HG03442 (cell line): ENCODE measurements at regions not wholly inside any gene's neighbourhood (a gene's known extent, or its start where the extent isn't known, plus 50 kb on each side); places are given as distances from the start of the nearest gene placed in this dataset.

Experiments
- ATAC-seq: cut with Tn5 transposase; IDR thresholded peaks from one replicate; pipeline ENCODE4 v1.9.1; 2021; ENCODE audit warnings: mild to moderate bottlenecking, moderate library complexity; ENCODE audit not compliant: unreplicated experiment

DNA sequence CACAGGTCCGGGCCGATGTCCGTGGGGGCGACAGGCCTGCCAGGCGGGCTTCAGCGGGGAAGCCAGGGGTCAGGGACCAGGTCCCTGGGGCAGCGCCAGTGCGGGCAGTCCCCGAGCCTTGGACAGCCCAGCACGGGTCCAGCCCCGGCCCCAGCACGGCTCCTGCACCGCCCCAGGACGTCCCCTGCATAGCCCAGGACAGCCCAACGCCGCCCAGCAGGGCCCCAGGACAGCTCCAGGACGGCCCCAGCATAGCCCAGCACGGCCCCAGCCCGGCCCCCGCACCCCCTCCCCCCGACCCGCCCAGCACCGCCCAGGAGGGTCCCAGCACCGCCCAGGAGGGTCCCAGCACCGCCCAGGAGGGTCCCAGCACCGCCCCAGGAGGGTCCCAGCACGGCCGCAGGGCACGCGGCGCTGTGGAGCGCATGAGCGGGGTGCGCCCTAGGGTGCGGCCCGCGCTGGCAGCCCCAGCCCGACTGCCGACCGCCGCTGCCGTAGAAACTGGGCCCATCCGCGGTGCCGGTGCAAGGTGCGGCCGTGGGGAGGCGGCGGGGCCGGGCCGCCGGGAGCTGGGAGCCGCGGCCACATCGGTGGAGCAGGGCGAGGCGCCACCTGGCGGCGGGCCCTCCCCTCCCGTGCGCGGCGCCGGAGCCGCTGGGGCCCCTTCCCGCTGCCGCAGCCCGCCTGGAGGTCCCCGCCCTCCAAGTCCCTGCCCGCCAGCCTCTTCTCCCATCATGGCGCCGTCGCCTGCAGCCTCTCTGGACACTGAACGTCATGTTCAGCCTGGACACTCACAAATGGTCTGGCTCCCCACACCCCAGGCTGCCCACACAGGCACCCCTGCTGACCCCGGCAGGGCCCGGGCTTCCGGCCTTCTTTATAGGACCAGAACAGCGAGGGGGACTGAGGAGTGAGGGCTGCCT lies 106.8 kb upstream of the NKX1-1 start:
- no peak for ATAC-seq

DNA sequence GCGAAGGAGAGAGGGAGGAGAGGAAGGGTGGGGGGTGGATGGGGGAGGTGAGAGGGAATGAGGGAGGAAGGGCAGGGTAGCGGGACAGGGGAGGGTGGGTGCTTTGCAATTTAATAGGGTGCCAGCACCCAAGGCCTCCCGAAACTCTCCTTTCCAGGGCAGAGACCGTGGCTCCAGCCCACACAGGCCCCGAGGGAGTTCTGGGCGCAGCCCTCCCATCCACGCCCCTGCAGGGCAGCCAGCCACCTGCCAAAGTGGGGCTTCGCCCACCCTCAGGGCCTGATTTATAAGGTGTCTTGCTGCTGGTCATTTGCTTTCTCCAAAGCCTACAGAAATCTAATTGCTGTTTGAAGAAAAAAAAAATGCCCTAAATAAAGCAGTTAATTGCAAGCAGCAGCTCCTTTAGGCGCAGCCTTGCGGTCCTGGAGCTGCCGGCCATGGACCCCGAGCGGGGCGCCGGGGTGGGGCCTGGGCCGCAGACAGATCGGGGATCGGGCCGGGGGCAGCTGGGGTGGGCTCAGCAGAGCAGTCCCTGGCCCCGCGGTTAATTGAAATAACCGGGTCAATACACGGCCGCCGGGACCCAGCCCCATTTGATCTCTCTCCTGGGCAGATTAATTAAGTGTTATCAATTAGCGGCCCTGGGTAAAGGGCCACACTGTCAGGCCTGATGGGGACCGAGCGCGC lies 106.0 kb upstream of the NKX1-1 start:
- no peak for ATAC-seq

DNA sequence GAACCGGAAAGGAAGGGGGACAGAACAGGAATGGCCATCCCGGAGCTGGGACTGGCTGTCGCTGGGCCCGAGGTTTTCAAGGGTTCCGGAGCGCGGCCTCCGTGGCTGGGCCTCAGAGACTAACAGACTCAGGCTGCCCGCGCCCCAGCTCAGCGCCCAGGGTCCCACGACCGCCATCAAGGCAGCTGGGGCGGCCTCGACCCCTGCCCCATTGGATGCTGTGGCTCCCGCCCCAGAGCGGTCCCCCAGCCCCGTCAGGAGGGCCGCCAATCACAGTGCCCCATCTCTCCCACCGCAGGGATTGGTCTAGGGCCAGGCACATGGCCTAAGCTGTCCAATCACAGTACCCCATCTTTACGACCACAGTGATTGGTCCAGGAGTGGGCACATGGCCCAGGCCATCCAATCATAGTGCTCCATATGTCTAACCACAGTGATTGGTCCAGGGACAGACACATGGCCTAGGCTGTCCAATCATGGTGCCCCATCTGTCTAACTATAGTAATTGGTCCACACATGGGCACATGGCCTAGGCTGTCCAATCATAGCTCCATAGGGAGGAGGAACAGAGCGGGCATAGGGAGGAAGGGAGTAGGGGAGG lies 105.3 kb upstream of the NKX1-1 start:
- no peak for ATAC-seq

DNA sequence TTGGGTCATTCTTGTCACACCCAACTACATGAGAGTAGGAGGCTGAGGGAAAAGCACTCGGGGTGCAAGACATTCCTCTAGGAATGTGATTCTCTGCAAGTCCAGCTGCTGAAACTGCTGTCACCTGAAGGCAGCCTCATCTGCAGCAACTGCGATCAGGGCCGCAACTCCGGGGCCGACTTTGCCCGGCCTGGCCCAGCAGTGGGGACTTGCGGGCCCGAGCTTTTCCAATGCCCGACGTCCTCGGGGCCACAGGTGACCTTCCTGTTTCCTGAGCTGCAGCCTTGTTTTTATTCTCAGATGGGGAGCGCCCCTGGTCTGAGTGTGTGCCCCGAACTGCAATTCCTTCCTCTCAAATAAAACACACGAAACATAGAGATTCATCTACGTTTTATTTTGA lies 104.7 kb upstream of the NKX1-1 start:
- ATAC-seq: no peak

DNA sequence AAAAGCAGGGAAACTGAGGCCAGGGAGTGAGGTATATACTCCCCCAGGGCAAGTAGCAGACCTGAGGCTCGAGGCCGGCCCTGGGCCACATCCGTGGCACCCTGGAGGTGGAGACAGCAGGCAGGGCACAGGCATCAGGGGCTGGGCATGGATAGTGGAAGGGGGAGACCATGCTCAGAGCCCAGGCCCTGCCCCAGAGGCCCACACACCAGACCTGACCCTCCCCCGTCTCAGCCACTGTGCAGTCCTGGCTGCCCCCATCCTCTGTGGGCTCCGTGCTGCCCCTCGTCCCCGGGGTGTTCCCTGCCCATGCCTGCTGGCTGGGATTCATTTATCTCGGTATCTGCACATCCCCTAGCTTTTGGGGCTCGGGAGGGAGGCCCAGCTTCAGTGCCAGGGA lies 103.1 kb upstream of the NKX1-1 start:
- no peak for ATAC-seq

DNA sequence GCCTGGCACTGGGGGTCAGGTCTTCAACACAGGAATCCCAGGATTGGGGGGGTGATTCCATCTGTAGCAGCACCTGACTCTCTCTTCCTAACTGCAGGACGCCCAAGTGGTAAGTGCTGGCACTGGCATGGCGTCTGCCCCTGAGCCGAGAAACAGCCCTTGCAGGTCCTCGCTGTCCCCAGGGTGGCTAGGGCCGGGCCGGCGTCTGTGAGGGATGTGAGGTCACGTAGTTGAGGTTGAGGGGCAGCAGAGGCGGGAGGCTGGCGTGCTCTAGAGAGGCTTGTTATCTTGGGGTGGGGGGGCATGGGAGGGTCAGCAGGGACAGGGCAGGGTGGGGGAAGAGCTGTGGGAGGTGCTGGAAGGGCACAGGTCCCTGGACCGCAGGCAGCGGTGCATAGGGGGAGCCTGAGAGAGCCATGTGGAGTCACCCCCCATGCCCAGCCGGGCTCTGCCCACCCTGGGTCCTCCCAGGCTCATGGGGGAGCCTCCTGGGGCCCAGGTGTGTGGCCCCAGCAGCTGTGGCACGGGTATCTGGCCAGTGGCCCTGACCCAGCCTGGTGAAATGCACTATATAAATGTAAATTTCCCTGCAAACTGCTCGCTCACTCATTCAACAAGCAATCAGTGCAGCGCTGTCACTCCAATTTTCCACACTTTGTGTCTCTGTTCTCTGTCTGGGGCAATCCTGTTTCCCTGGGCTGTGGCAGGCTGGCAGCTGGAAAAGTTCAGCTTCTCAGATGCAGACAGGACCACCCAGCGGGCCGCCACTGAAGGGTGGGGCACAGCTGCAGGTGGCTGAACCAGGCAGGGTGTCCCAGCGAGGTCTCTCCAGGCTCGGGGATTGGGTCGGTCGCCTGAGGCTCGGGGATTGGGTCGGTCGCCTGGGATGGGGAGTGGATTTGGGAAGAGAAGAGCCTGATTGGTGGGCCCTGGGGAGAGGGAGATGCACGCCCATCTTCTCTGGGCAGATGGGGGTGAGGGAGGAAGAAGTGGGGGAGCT lies 102.2 kb upstream of the NKX1-1 start:
- no peak for ATAC-seq

DNA sequence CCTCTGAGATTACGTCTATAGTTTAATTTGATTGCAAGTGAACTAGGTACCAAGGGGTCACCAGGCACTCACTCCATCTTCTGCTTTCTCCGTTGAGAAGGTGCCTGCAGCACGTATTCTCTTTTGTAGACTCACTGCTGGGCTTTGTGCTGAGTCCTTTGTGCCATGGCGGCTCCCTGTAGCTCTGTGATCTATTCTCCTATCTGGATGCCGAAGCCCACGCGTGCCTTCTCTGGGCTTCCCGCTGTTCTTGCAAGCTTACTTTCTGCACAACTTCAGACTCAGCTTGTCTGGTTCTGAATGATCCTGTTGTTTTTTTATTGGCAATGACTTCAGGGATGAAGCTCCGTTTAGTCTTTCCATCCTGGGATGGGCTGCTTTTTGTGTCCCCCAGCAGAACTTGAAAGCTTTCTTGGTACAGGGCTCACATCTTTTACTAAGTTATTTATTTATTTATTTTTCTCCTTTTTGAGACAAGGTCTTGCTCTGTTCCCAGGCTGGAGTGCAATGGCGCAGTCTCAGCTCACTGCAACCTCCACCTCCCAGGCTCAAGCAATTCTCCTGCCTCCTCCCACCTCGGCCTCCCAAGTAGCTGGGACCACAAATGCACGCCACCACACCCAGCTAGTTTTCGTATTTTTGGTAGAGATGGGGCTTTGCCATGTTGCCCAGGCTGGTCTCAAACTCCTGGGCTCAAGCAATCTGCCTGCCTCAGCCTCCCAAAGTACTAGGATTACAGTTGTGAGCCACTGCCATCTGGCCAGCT lies 100.9 kb upstream of the NKX1-1 start:
- no peak for ATAC-seq

DNA sequence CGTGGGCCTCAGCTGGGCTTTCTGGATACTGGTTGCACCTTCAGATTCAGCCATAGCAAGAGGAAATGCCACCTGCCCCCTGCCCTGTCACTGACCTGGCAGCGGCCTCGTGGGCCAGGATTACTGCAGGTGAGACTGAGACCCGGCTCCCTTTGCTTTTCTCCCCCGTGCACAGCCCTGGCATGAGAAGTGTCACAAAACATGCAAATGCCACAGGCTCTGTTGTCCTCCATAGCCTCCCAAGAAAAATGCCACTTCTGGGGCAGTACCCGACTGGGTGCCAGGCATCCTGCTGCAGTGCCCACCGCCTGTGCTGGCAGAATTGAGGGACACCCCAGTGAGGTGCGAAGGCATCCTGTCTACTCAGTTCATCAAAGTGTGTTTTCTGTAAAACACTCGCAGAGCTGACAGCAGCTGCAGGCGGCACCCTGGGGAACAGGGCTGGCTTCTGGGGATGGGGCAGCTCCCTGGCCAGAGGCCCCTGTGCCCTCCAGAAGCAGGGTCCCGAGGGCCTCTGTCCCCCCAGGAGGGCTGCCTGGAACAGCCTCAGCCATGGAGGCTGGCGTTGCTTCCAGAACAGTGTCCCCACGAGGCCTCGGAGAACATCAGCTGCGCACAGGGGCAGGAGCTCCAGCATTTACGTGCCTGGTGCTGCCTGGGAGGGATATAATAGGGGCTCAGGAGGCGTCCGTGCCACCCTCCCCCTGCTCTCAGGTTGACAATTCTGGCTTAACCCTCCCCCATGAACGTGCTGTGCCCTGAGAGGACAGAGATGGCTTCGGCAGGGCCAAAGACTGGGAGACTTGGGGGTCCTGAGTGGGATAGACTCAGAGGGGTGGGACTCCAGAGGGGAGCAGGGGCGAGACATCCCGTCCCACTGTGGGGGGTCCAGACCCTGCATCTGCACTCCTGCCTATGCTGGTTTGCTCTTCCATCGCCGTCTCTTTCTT lies 99.5 kb upstream of the NKX1-1 start:
- no peak for ATAC-seq

DNA sequence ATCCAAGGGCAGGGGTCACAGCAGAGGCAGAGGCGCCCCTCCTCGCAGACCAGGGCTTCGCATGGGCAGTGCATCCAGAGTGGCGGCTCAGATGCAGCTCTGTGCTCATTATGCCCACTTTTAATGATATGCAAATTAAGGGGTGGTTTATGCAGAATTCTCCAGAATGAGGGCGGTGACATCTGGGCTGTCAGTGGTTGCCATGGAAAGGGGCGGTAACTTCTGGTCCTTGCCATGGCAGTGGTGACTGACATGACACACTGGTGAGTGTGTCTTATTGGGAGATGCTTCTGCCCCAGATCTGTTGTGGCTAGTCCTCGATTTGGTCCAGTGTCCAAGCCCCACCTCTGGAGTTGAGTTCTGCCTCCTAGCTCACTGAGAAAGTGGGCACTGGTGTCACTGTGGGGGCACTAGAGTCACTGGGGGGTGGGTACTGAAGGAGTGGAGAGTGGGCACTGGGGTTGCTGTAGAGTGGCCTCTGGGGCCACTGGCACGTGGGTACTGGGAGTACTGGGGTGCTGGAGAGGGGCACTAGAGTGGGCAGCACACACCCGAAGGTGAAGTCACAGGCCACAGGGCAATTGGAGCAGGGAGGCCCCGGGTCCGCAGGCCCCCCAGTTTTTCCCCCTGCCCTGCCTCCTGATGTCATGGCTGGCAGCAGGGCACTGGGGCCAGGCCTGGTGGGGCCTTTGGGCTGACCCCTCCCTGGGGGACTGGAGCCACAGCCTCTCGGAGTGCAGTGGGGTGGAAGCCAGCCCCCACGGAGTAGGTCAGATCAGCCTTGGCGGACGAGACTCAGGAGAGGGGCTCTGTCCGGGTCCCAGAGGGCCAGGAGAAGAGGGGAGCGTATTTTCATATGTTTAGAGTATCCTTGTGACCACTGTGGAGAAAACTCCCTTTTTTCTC lies 98.6 kb upstream of the NKX1-1 start:
- no peak for ATAC-seq

DNA sequence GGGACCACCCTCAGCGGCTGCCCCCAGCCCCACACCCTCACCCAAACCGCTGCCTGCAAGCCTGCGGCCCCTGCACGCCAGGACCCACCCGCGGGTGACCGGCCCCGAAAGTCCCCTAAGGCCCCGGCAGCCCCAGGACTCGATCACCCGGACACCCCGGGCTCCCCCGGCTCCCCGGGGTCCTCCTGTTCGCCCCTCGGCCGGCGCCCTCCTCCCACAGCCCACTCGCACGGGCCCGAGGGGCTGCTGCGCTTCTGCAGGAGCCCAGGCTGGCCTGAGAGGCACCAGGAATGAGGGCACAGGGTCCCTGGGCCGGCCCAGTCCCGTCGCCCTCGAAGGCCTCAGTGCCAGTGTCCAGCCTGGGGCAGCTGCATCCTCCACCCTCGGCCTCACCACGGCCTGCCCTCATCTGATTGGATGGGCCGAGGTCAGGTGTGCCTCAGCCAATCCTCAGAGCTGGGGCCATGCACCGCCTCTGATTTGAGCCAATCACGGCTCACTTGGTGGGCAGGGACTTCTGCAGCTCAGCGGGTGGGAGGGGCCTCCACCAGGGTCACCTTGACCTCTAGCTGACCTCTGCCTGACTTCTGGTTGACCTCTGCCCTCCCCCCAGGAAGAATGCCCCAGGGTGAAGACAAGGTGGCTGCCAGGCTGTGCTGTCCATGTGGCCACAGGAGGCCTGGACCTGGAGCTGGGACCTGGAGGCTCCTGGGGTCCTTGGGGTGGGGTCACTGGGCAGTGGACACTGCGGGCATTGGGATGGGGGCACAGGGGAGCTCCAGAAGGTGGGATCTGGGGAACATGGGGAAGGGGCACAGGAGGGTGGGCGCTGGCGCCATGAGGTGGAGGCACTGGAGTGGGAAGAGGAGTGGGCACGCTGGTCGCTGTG lies 97.6 kb upstream of the NKX1-1 start:
- no peak for ATAC-seq

DNA sequence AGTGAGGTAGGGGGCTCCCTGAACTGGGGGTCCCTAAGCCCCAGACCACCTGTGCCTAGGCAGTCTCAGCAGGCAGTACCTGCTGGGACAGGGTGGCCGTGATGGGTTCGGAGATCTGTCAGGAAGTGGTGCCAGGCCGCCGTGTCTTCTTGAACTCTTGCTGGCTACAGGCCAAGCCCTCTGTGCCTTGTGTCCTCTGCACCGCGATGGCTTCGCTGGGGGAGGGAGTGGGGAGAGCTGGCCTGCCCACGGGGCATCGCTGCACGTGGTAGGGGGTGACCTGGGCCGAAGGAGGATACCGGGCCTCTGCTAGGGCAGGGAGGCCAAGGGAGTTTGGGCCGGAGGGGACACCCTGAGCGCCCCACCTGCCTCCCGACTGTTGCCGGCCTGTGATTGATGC lies 96.7 kb upstream of the NKX1-1 start:
- ATAC-seq: no peak

DNA sequence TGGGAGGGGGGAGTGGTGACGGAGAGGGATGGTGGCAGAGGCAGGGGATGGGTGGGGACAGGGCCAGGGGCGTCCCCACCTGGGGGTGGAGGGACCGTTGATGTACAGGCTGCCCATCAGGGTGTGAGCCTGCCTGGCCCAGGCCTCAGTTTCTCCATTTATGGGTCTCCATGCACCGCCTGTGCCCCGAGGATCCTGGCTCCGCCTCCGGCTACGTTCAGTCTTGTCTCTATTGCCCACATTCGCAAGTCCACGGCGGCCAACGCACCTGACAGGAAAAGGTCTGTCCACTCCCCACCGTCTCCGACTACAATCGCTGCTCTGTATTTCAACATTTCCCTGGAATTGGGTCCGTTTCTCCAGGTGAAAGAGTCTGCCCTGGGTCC lies 96.3 kb upstream of the NKX1-1 start:
- no peak for ATAC-seq

DNA sequence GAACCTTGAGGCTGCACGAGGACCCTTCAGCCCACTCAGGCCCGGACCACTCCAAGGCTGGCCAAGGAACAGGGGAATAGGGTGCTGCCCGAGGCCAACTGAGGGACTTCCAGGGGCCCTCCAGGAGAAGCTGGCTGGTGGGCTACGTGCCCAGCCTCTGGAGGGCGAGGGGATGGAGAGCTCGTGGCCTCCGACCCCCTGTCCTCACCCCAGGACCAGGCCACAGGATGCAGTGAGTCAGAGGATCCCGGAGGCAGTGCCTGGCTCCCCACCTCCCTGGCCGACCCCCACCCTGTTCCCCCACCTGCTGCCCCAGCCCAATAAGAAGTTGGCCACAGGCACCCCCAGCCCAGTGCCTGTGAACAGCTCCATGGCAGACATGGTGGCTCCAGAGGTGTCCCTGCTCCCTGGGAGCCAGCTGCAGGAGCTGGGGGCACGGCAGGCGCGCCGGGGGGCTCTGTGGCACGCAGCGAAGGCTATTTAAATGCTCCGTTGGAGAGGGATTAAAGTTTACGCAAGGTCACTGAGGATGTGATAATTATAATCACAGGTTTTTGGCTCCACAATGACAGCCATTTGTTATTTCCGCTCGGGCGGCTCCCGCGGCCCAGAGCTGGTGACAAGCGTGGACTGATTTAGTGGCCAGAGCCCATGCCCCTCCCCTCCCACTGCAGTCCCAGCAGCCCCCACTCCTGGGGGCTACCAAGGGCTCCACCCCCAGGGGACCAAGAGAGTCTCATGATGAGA lies 95.7 kb upstream of the NKX1-1 start:
- ATAC-seq: no peak

DNA sequence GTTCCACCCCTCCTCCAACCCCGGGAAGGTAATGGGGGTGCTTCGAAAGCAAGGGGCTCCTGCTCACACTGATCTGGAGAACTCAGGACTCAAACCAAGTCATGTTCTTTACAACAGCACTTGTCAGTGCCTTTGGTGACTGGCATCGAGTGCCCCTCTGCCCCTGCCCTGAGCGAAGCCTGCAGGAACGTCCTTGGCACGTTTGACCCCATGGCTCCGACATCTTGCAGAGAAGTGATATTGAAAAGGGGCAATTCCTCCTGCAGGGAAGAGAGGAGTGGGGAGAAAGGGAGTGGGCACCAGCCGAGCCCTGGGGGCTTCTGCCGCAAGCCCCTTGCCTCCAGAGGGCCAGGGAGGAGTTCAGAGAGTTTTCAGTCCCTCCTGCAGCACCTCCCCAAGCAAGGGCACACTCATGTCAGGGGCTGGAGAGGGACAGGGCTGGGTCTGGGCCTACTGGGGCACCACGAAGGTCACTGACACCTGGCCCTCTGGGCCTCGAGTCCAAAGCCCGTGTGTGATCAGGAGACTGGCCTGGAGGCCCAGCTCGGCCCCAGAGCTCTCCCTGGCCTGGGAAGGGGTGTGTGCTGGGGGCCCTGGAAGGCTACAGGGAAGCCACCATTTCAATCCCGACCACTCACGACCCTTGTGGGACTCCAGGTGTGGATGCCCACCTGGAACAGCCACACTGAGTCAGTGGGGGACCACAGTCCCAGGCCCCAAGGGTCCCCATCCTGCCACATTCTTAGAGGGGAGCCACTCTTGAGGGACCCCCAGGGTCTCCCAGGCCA lies 94.9 kb upstream of the NKX1-1 start:
- no peak for ATAC-seq

DNA sequence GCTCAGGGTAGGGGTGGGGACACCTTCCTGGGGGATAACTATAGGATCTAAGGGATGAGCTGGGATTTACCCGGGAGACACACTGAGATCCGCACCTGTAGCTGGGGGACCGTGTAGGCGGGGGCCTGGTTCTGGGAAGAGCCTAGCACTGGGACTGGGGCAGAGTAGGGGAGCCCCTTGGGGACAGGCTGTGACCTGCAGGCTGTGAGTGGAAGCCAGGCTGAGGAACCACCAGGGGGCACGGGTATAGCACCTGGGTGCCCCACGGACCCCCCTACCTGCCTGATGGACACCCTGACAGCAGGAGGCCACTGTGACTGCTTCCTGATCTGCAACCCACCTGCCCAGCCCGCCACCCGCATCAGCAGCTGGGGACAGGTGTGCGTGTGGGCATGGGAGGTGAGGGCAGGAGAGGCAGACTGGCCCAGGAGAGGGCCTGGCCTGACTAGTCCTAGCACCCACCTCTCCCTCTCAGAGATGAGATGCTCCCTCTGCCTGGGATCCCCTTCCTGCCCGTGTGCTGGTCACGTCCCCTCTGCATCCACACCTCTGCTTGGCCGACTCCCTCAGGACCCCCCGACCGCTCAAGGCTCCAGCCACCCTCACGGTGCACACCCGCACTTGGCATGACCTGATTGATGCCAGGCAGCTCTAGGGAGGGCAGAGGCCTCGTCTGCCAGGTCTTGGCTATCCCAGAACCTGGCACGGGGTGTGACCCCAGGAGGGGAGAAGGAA lies 94.2 kb upstream of the NKX1-1 start:
- no peak for ATAC-seq
